Endothelial cell of umbilical vein (primary cell): ENCODE measurements at regions not wholly inside any gene's neighbourhood (a gene's known extent, or its start where the extent isn't known, plus 50 kb on each side); places are given as distances from the start of the nearest gene placed in this dataset.

Experiments
- BruUV-seq: library from RNA; stranded (reverse); fragments of 400-500 nt; replicated peaks from 2 replicates; lab custom pipeline; 2021; lab: Mats Ljungman, UMichigan
- CTCF ChIA-PET: fragments of 300-600, 350-600 bp; sonication (Branson Sonifier 250); formaldehyde crosslinking; loops from one replicate; lab custom pipeline; 2021; ENCODE audit warnings: antibody characterized with exemption, inconsistent platforms; lab: Charles Lee
- POLR2A ChIA-PET: fragments of 300-600, 350-600 bp; sonication (Branson Sonifier 250); formaldehyde crosslinking; loops from one replicate; lab custom pipeline; 2021; ENCODE audit warnings: antibody characterized with exemption, inconsistent platforms; lab: Charles Lee
- DNase-seq: peaks from one replicate; pipeline ENCODE4 v3.0.0-alpha.2; 2011; ENCODE audit warnings: low read depth, low spot score
- FAIRE-seq: peaks from 2 replicates; lab custom pipeline; 2011; peaks lifted over from hg19 to GRCh38; lab: Jason Lieb, UNC
- H2AFZ ChIP-seq: 2 replicates; pipeline ENCODE4 v1.6.0; 2012; ENCODE audit warnings: low read depth, low read length, control low read depth, inconsistent platforms
- H3K27ac ChIP-seq: 2 replicates; pipeline ENCODE4 v1.5.1; 2011; ENCODE audit warnings: low read depth, mild to moderate bottlenecking, control low read depth, low read length, moderate library complexity; ENCODE audit not compliant: insufficient read depth
- H3K27me3 ChIP-seq, 2 experiments: 2 replicates each; pipeline versions ENCODE4 v1.6.0 to v1.6.1; 2011; ENCODE audit warnings: low read length in 2 of 2, mixed read lengths in 1 of 2; ENCODE audit not compliant: control insufficient read depth in 2 of 2, insufficient read depth in 2 of 2
- H3K36me3 ChIP-seq, 2 experiments: 2 replicates in 1 of 2; 3 replicates in 1 of 2; pipeline ENCODE4 v1.5.1; 2011; ENCODE audit warnings: low read length in 2 of 2, mild to moderate bottlenecking in 1 of 2, moderate library complexity in 1 of 2; ENCODE audit not compliant: control insufficient read depth in 2 of 2, insufficient read depth in 2 of 2; ENCODE audit errors: extremely low read depth in 1 of 2
- H3K4me1 ChIP-seq: 3 replicates; pipeline ENCODE4 v1.5.1; 2011; ENCODE audit warnings: mild to moderate bottlenecking, low read length; ENCODE audit not compliant: control insufficient read depth, insufficient read depth; ENCODE audit errors: extremely low read depth
- H3K4me2 ChIP-seq: 2 replicates; pipeline ENCODE4 v1.6.1; 2011; ENCODE audit warnings: low read length, control low read depth, mixed read lengths; ENCODE audit not compliant: insufficient read depth
- H3K4me3 ChIP-seq, 3 experiments: fragments of 200-600 bp in 1 of 3; sonication (generic), shearing (Covaris generic) in 1 of 3; replicated peaks in 1 of 3; 2 replicates each; pipeline ENCODE4 v1.5.1; 2011 to 2016; ENCODE audit warnings: control low read depth in 3 of 3, low read length in 3 of 3, mild to moderate bottlenecking in 2 of 3, inconsistent platforms in 1 of 3, low read depth in 1 of 3, moderate library complexity in 1 of 3; ENCODE audit not compliant: insufficient read depth in 1 of 3
- H3K79me2 ChIP-seq: 2 replicates; pipeline ENCODE4 v1.6.0; 2012; ENCODE audit warnings: low read length, inconsistent platforms; ENCODE audit not compliant: control insufficient read depth, insufficient read depth
- H3K9ac ChIP-seq: replicated peaks from 2 replicates; pipeline ENCODE3; 2011; ENCODE audit warnings: low read length, control low read depth; ENCODE audit not compliant: insufficient read depth; ENCODE audit errors: extremely low read depth
- H3K9me1 ChIP-seq: replicated peaks from 3 replicates; pipeline ENCODE4 v1.6.0; 2011; ENCODE audit warnings: mild to moderate bottlenecking, low read length; ENCODE audit not compliant: control insufficient read depth, insufficient read depth; ENCODE audit errors: extremely low read depth
- H3K9me3 ChIP-seq: replicated peaks from 2 replicates; pipeline ENCODE4 v1.5.1; 2012; ENCODE audit warnings: low read length, inconsistent platforms; ENCODE audit not compliant: control insufficient read depth, insufficient read depth
- H4K20me1 ChIP-seq: replicated peaks from 2 replicates; pipeline ENCODE3; 2011; ENCODE audit warnings: mild to moderate bottlenecking, low read length; ENCODE audit not compliant: control insufficient read depth, insufficient read depth; ENCODE audit errors: extremely low read depth
- CTCF ChIP-seq, 2 donors: IDR thresholded peaks; 1 replicate in 1 of 2; 2 replicates in 1 of 2; pipeline ENCODE4 v1.5.1; 2011; ENCODE audit warnings: low read length in 2 of 2, mild to moderate bottlenecking in 2 of 2, moderate library complexity in 2 of 2, control low read depth in 1 of 2, inconsistent platforms in 1 of 2, low read depth in 1 of 2; ENCODE audit not compliant: insufficient read depth in 1 of 2; ENCODE audit errors: extremely low read depth in 1 of 2
- EZH2 ChIP-seq: IDR thresholded peaks from 2 replicates; pipeline ENCODE4 v1.6.1; 2012; ENCODE audit warnings: borderline replicate concordance, low read depth, mild to moderate bottlenecking, moderate library complexity, low read length, inconsistent platforms; ENCODE audit not compliant: severe bottlenecking
- FOS ChIP-seq: IDR thresholded peaks from 2 replicates; pipeline ENCODE4 v1.6.1; 2011; ENCODE audit warnings: mild to moderate bottlenecking, low read length, moderate library complexity, borderline replicate concordance; ENCODE audit not compliant: insufficient read depth
- GATA2 ChIP-seq: IDR thresholded peaks from 2 replicates; pipeline ENCODE4 v1.7.0; 2011; ENCODE audit warnings: low read depth, mild to moderate bottlenecking, moderate library complexity, mixed read lengths, low read length; ENCODE audit not compliant: insufficient read length, insufficient read depth
- JUN ChIP-seq: IDR thresholded peaks from 2 replicates; pipeline ENCODE4 v1.6.1; 2011; ENCODE audit warnings: borderline replicate concordance, low read depth; ENCODE audit not compliant: insufficient read length, insufficient read depth
- MAX ChIP-seq: IDR thresholded peaks from 2 replicates; pipeline ENCODE4 v1.6.1; 2011; ENCODE audit not compliant: insufficient read depth, insufficient read length
- MYC ChIP-seq: IDR thresholded peaks from one replicate; pipeline ENCODE4 v1.6.1; 2011; ENCODE audit warnings: mild to moderate bottlenecking, low read depth, low read length
- POLR2A ChIP-seq: IDR thresholded peaks from 2 replicates; pipeline ENCODE4 v1.6.1; 2012; ENCODE audit warnings: low read depth, mild to moderate bottlenecking, control low read depth, low read length
- POLR2AphosphoS5 ChIP-seq: IDR thresholded peaks from 2 replicates; pipeline ENCODE4 v1.6.1; 2012; ENCODE audit warnings: low read depth, mild to moderate bottlenecking, control low read depth, low read length, moderate library complexity; ENCODE audit not compliant: insufficient read depth
- dilution Hi-C: fragments of 300-500 bp; cut with MboI; formaldehyde crosslinking; loops from one replicate; pipeline ENCODE4 v1.15.0; 2019; ENCODE audit warnings: low sequenced_read_pairs; ENCODE audit not compliant: extremely low pct_ligation_motif_present
- intact Hi-C: fragments of 100-400 bp; cut with micrococcal nuclease; formaldehyde crosslinking; loops from one replicate; pipeline ENCODE4 v1.10.0; 2022

GRCh38 chr16:72410492-72410891 lies 238.5 kb upstream of the PMFBP1 start:
- no peaks in the 10 kb centered on the region for H3K79me2 ChIP-seq
- no peak overlapping the region for H3K4me2 ChIP-seq
- H3K27ac ChIP-seq = no peak overlapping the region
- H3K4me3 ChIP-seq = no peak overlapping the region
- H3K9ac ChIP-seq = no peak overlapping the region
- H3K9me3 ChIP-seq = no peaks in the 10 kb centered on the region
- H3K36me3 ChIP-seq = no peaks in the 10 kb centered on the region
- dilution Hi-C loops = no loop called here
- H2AFZ ChIP-seq = no peak overlapping the region
- CTCF ChIA-PET = interaction anchor here (1.3 to 1.8 kb wide), 3 partner anchors 10 to 169 kb away, joined by 4 to 22 read pairs (median 4); no protein-coding TSS in a partner anchor
- FAIRE-seq = no peak
- DNase-seq = no peak
- no peaks in the 10 kb centered on the region for H4K20me1 ChIP-seq
- no TSS peak for BruUV-seq
- POLR2A ChIA-PET = no interaction called here
- intact Hi-C loops = no loop called here
- TF ChIP-seq EZH2 = no peak
- TF ChIP-seq GATA2 = no peak
- TF ChIP-seq POLR2A = no peak
- TF ChIP-seq MYC = no peak
- no peak for TF ChIP-seq FOS
- TF ChIP-seq JUN = no peak
- TF ChIP-seq CTCF (IDR thresholded peaks at IDR 0.05; ENCODE audit: extremely low read depth in 1 of 2, insufficient read depth in 1 of 2, low read depth in 1 of 2, low read length in 2 of 2) = no peak
- TF ChIP-seq MAX = no peak
- no peak for TF ChIP-seq POLR2AphosphoS5
- H3K27me3 ChIP-seq = no peaks in the 10 kb centered on the region
- no peaks in the 10 kb centered on the region for H3K9me1 ChIP-seq
- no peaks in the 10 kb centered on the region for H3K4me1 ChIP-seq
